H4 (cell line): ENCODE measurements at regions not wholly inside any gene's neighbourhood (a gene's known extent, or its start where the extent isn't known, plus 50 kb on each side); places are given as distances from the start of the nearest gene placed in this dataset.

Experiments
- DNase-seq: peaks from one replicate; pipeline ENCODE4 v3.0.0-alpha.2; 2015; ENCODE audit warnings: low spot score

DNA sequence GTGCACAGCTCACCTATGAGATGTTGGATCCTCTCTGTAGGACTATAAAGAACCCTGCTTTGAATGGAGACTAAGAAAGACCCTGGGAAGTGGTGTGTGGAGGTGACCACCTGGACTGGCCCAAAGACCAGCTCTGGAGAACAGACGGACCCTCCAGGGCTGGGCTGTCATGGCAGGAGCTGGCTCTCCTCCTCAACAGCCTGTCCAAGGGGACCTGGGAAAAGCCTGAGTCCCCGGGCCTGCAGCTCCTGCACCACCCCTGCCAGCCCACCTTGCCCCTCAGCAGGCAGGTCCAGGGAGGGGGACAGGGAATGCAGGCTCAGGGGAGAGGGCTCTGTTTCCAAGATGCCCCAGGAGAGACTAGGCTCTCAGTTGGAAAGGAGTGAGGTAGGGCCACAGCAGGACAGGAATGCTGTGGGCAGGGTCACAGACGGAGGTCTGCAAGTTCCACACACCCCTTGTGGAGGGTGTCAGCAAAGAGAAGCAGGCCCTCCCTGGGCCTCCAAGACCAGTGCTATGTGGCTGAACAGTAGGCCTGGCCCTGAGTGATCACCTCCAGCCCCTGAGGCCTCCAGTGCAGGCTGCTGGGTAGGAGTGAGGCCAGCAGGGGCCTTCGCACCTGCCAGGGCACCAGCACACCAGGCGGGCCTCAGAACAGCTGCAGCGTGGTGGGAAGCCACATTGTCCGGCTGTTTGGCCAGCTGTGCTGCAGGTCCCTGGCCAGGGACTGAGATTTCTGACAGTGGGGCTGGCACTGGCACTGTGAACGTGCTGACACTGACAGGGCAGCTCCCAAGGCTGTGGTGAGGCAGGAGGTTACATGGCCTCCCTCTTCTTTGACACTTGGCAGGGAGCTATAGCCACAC is 86.4 kb upstream of the OTOS start:
- no peak for DNase-seq

DNA sequence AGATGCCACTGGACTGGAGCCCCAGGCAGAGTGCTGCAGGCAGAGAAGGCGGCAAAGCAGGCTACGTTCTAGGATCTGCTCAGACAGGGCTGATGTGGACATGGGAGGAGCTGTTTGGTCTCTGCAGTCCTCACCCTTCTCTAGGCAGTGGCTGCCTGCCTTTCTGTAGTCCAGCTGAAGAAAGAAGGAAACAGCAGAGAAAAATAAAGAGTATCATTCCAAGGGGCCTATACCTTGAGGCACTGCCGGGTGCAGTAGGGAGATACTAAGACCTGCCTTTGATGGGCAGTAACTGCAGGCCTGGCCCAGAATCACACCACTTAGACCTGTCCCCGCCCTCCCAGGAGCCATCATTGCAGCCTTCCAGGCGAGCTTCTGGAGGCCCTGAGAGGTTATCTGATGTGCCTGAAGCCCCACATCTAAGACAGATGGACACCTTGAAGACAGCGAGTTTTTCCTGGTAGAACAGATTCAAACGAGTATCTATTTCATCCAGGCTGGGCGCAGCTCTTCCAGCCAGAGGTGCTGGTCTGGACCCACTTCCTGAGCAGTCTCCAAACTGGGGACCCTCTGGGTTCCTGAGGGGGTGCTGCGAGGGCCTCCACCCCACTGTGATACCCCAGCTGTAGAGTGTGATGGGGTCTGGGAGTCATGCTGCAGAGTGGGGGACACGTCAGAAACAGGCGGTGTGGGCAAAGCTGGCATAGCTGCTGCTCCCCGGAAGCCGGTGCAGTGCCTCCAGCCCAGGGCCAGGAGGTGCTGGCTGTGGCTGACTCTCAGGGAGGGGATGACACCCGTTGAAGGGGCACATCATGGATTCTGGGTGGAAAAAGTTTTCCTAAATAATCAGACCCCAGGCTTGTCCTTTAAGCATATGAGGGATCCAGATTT is 87.3 kb upstream of the OTOS start:
- no peak for DNase-seq

DNA sequence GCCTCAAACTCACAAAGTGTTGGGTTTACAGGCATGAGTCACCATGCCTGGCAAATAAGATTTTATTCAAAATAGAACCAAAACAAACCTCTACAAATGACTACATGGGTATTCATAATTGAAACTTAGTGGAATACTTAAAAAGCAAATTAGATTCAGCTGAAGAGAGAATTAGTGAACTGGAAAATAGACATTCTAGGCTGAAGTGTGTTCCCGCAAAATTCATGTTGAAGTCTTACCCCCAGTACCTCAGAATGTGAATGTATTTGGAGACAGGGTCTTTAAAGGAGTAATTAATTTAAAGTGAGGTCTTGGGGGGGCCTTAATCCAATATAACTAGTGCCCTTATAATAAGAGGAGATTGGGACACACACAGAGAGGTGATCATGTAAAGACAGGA is 88.5 kb upstream of the OTOS start:
- DNase-seq: no peak

DNA sequence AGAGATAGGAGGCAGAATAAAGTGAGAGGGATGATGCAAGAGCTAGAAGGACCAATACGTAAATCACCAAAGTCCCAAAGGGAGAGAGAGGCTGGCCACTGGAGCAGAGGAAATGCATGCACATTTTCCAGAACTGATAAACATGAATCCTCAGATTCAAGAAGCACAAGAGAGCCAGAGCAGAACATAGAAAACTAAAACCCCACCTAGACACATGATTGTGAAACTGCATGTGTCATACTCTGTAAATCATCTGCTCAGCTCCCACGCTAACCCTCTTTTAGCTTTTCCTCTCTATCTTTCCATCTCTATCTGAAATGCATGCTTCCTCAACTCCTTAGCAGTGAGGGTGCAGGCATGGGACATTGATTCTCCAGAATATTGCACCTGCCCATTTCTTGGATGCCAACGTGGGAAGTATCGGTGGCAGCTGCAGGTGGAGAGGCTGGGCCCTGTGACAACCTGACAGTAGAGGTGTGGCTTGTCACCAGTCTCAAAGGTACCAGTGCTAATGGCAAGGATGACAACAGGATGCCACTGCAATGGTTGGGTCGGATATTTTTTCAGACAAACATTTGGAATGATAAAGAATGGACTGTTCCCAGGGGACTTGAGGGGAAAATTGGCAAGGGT is 89.3 kb upstream of the OTOS start:
- no peak for DNase-seq

DNA sequence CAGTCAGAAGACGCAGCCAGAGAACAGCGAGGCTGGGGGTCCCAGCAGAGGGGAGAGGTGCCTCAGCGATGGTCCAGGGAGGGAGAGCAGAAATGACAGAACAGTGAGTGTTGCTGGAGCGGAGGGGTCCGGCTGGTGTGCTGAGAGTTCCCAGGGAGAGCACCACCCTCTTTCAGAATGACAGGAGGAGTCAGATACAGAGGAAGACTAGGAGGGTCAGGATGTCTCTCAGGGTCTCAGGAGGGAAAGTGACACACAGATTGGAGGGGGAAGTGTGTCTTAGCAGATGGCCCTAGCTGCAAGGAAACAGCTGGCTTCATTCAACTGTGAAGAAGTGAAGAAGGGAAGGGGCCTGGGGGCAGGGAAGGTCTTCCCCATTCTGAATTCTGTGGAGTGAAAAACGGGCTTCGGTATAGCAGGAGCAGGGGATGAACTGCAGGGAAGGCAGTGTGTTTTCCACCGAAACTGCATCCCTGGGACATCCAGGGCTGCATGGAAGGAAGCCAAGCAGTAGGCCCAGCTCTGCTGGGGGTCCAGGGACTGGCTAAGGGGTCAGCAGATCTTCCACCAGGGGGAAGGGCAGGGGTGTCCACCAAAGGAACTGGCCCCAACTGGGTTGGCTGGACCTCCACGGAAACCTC is 90.0 kb upstream of the OTOS start:
- no peak for DNase-seq

DNA sequence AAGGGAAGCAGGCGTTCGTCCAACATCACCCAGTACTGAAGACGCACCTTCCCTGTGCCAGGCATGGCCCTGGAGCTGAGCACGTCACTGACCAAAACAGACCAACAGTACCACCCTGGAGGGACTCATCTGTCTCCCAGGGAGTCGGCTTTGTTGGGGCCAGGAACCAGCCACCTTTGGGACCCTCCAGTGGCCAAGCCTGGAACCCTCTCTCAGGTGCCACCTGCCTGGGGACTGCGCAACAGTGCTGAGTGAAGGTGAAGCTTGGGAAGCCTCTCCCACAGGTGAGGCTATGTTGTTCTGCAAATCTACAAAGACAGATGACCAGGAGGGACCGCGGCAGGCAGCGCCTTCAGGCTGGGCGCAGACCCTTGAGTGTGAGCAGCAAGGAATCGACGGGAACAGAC is 91.4 kb upstream of the OTOS start:
- no peak for DNase-seq

DNA sequence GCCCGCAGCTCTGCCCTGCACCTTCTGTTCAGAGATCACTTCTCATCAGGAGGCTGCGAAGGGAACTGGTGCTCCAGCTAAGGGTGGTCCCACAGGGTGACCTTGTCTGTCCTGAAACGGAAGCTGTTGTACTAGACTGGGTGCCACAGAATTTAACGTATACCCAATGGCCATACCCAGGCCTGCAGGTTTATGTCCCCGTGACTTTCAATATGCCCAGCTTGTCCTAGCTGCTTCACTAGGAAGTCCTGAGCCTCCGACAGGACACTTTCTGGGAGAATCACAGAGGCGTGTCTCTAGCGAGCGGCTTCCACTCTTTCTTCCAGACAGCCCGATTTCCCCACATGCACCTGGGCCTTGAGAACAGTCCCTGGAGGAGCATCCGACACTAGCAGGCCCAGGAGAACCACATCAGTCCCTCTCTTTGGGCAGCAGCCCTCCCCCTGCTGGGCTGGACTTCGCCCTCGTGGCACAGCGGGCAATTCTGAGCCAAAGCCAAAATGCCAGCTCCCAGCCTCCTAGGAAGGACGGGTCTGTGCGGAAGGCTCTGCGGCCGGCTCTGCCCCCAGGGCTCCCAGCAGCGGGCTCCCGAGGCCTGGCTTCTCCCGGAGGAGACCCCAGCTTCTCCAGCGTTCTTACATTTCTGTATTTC is 91.9 kb upstream of the OTOS start:
- no peak for DNase-seq

DNA sequence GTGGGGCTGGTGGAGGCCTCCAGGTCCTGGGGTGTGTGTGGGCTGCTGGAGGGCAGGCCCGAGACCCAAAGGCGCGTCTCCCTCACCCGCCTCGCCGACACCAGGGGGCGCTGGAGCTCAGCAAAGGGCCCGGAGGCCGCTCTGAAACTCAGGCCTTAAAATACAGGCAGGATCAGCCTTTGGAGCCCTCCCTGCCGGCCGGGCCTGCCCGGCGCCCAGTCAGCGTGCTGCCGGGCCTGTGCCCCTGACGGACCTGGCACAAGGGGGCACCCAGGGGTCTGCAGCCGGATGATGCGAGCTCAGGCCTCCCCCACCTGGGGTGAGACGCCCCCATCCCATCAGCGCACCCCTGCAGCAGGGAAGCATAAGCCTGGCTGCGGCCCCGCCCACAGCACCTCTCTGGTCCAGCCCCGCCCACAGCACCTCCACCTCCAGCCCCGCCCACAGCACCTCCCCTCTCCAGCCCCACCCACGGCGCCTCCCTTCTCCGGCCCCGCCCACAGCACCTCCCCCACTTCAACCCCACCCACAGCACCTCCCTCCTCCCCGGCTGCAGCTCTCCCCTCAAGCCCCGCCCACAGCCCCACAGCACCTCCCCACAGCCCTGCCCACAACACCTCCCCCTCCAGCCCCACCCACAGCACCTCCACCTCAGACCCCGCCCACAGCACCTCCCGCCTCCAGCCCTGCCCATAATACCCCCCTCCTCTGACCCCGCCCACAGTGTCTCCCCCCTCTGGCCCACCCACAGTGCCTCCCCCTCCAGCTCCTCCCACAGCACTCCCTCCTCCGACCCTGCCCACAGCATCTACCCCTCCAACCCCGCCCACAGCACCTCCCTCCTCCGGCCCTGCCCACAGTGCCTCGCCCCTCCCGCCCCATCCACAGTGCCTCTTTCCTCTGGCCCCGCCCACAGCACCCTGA is 92.8 kb upstream of the OTOS start:
- DNase-seq: peak; percentile 65

DNA sequence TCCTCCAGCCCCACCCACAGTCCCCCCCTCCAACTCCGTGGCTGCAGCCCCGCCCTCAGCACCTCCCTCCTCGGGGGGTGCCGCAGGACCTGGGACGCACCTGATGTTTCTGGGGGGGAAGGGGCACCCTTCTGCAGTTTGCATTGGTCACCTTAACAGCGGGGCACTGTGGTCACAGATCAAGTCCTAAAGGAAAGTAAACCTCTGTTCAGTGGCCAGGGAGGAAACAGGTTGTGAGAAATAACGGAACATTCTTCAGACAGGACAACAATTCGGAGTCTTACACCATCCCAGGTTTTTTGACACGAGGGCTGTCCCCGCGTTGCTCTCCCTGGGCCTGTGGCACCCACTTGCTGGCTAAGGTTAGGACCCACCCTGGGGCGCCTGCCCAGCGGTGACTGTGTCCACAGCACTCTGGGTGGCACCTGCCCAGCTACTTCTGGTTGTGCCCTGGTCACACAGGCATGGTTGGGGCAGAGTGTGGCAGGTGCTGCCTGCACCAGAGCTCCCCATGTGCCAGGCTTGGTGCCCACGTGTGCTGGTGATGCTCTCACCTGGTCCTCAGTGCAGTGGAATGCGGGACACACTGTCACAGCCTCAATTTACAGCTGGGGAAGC is 93.5 kb upstream of the OTOS start:
- DNase-seq: no peak

DNA sequence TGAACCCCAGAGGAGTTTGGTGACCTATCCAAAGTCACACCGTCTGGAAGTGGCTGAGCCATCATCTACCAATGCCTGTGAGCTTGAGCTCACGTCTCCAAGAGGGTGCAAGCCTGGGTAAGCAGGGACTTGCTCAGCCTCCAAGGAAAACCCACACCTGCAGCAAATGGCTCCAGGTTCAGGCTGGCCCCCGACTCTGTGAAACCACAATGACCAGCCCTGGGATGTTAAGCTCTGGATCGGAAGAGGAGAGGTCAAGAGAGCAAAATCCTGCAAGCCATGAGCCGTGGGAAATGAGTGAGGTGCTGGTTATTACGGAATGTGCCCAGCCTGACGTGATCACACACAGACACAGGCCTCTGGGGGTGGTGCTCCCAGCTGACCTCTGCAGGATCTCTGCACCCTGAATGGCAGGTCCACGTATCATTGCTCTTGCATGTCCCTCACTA is 94.1 kb upstream of the OTOS start:
- no peak for DNase-seq

DNA sequence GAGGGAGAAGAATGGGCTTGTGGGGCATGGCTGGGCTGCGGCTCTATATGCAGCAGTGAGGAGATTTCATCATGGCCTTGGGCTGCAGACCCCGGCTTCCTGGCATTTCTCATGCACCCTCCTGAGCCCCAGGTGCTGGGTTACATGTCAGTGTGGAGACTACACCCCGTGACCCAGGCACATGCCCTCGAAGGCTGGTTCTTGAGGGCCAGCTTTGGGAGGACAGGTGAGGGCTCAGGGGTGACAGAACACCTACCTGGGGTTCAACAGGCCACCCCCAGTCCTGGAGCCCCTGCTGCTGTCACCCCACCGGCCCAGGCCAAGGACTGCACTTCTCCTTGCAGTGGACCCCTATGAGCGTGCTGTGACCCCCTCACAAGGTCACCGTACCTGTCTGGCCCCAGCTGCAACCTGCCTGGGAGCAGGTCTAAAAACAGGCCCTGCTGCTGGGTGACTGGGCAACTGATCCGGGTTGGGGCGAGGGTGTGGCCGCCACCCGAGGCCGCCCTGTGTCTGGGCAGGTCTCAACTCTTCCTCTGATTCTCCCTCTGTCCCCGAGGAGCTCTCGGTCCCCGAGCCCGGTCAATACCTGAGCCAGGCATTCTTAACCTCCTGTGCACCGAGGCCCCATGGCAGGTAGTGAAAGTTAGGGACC is 94.8 kb upstream of the OTOS start:
- DNase-seq: no peak

DNA sequence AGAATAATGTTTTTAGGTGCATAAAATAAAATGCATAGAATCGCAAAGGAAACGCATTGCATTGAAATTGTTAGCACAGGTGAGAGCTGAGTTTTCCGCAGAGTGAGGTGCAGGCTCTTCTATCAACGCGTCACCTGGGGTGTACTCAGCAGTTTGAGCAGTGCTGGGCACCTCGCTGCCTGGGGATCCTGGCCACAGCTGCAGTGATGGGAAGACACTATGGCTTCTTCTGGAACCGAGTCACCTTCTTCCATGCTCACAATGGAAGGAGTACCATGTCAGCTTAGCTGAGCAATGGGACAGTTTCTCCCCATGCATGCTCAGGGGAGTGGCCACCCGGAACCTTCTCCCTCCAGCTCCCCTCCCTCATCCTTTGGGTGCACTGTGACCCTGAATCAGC is 95.4 kb upstream of the OTOS start:
- DNase-seq: no peak

DNA sequence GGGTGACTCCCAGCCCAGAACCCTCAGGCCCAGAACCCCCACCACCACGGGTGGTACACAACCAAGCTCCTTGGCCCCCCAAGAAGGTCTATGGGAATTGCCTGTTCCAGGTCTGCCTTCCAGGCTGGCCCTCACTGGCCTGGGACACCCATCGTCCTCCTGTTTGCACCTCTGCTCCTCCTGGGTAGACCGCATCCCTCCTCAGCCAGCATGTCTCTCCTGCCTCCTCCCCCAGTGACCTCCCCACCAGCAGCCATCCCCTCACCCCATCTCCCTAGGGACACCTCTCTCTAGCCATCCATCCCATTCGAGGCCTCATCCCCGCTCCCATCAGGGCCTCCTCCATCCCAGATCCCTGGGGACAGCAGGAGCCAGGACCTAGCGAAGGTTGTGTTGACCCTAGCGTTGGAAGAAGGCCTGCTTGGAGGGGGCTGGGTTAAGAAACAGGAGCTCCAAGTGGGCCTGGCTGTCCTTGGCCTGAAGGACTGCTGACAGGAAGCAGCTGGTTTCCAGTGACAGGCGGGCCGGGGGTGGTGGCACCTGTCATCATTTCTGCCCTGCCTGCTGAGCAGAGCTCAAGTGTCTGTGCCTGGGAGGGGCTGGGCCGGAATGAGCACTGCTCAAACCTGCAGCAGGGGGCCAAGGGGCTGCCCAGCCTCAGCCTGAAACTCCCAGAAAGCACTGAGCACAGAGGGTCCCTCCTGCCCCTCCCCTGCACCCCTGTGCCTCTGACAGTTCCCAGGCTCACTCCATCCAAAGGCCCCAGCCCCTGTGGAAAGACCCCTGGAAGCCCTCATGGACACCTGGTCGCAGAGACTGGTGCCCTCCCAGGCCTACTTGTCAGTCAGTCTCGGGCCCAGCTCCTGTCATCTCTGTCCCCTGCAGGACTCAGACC is 96.0 kb upstream of the OTOS start:
- DNase-seq: no peak

DNA sequence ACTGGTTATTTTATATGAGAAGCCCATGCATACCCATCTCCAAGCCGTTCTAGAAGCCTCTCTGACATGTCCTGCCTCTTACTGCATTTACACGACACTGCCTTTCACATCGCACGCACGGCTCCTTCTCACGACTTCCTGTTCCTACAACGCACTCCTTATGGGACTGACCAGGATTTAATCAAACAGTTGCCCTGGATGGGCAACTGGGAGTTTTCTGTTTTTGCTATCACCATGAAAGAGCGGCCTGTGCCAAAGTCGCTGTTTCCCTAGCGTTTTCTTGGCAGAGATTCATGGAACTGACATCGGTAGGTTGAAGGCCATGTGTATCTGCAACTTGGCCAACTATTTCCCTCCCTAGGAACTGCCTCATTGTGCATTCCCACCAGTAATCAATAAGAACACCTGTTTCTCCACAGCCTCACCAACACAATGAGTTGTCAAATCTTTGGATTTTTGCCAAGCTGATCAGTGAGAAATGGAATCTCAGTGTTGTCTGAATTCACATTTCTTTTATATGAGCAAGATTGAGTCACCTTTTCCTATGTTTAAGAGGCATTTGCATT is 97.2 kb upstream of the OTOS start:
- no peak for DNase-seq

DNA sequence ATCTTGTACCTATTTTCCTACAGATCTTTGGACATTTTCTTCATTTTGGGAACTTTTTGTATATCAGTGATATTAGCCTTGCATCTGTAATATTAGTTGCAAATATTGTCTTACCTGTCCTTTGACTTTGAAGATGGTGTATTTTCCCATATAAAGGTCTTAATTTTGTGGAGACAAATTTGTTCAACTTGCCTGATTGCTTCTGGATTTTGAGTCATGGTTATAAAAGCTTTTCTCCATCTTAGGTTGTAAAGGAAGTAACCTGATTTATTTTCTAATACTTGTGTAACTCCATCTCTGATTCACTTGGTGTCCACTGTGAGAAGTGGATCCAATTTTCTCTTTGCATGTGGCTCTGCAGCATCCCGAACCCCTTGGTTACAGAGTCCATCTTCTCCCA is 97.7 kb upstream of the OTOS start:
- DNase-seq: no peak

DNA sequence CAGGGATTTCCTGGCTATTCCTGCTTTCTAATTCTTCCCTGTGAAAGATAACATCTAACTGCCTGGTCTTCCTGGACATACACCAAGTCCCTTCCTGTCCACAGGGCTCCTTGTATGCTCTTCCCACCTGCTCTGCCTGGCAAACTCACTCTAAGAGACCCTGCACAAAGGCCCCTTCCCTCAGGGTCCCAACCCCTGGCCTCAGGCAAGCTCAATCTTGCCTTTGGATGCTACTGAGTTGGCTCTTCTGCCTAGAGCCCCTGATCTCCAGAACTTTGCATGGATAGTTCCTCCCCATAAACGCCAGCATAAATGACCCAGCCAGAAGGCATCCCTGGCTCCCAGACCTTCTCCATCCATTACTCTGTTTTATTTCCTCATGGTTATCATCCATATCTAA is 98.3 kb upstream of the OTOS start:
- no peak for DNase-seq

DNA sequence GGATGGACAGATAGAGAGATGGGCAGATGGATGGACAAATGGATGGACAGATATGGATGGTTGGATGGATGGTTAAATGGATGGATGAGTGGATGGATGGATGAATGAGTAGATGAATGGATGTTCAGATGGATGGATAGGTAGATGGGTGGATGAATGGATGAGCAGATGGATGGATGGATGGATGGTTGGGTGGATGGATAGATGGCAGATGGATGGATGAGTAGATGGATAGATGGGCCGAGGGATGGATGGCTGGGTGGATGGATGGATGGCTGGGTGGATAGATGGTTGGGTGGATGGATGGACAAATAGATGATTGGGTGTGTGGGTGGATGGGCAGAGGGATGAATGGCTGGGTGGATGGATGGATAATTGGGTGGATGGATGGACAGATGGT is 98.9 kb upstream of the OTOS start:
- no peak for DNase-seq
